GM13976 (cell line): ENCODE measurements at regions not wholly inside any gene's neighbourhood (a gene's known extent, or its start where the extent isn't known, plus 50 kb on each side); places are given as distances from the start of the nearest gene placed in this dataset.

Source experiments
- DNase-seq: peaks from one replicate; pipeline ENCODE4 v3.0.0; 2012; ENCODE audit warnings: low spot score
- CTCF ChIP-seq: IDR thresholded peaks from 2 replicates; pipeline ENCODE4 v1.5.1; 2012; ENCODE audit warnings: borderline replicate concordance, mild to moderate bottlenecking; ENCODE audit not compliant: insufficient read depth; ENCODE audit errors: extremely low read depth, missing control alignments, control extremely low read depth
- in situ Hi-C: fragments of 300-500 bp; cut with MboI; formaldehyde crosslinking; loops from one replicate; pipeline ENCODE4 v1.12.0; 2022; ENCODE audit warnings: low sequenced_read_pairs, mixed read lengths, inconsistent platforms; ENCODE audit not compliant: unreplicated experiment

GRCh38 chr3:80374423-80374822, 606.6 kb upstream of the ROBO1 start:
- DNase-seq = no peak
- TF ChIP-seq CTCF = no peak
- in situ Hi-C loops = no loop called here

GRCh38 chr3:80368616-80369015, 600.8 kb upstream of the ROBO1 start:
- no peak for DNase-seq
- in situ Hi-C loops = no loop called here
- no peak for TF ChIP-seq CTCF

- DNase-seq = no peak
- no peak for TF ChIP-seq CTCF
- in situ Hi-C loops = no loop called here
Observed at GRCh38 chr3:80366808-80367548, 599.2 kb upstream of the ROBO1 start.

- in situ Hi-C loops = no loop called here
- DNase-seq = no peak
- TF ChIP-seq CTCF = no peak
Observed at GRCh38 chr3:80357761-80358160, 590.0 kb upstream of the ROBO1 start.

- in situ Hi-C loops = no loop called here
- no peak for TF ChIP-seq CTCF
- DNase-seq = no peak
Observed at GRCh38 chr3:80355144-80355543, 587.3 kb upstream of the ROBO1 start.

- in situ Hi-C loops = no loop called here
- TF ChIP-seq CTCF = no peak
- no peak for DNase-seq
Observed at GRCh38 chr3:80351201-80351600, 583.4 kb upstream of the ROBO1 start.

GRCh38 chr3:80350771-80351170, 583.0 kb upstream of the ROBO1 start:
- no peak for TF ChIP-seq CTCF
- DNase-seq = no peak
- in situ Hi-C loops = no loop called here
